ENCODE measurements at regions not wholly inside any gene's neighbourhood (a gene's known extent, or its start where the extent isn't known, plus 50 kb on each side); places are given as distances from the start of the nearest gene placed in this dataset.
"Not testable (repeated sequence)": the region's sequence is repeated elsewhere in the genome, so short reads cannot be mapped to it uniquely, and the experiment has no call there.

DNA sequence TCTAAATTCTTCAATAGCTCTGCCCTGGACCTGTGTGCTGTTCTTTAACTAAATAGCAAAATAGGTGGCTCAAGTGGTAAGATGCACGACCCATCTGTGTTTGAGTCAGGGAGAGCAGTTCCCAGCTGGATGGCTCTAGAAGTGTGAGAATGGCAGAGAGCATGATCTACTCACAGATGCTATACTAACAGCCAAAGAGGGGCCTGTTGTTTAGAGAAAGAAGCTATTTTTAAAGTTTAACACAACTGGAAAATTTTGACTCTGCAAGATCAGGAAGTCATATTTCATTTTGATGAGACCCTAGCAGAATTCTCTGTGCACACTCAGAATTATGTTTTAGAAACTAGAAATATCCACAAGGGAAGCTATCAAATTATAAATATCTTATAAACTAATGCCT lies 87.4 kb upstream of the PIP4K2A start:
- TF ChIP-seq, protein P1, sequence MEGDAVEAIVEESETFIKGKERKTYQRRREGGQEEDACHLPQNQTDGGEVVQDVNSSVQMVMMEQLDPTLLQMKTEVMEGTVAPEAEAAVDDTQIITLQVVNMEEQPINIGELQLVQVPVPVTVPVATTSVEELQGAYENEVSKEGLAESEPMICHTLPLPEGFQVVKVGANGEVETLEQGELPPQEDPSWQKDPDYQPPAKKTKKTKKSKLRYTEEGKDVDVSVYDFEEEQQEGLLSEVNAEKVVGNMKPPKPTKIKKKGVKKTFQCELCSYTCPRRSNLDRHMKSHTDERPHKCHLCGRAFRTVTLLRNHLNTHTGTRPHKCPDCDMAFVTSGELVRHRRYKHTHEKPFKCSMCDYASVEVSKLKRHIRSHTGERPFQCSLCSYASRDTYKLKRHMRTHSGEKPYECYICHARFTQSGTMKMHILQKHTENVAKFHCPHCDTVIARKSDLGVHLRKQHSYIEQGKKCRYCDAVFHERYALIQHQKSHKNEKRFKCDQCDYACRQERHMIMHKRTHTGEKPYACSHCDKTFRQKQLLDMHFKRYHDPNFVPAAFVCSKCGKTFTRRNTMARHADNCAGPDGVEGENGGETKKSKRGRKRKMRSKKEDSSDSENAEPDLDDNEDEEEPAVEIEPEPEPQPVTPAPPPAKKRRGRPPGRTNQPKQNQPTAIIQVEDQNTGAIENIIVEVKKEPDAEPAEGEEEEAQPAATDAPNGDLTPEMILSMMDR (IDR thresholded peaks at IDR 0.05; ENCODE audit: control extremely low read depth, extremely low read depth, low read depth, missing control alignments), result no peak
- no peak for DNase-seq (ENCODE audit: extremely low spot score)
- ChIA-PET CTCF (no interaction called here), POLR2A (no interaction called here)

DNA sequence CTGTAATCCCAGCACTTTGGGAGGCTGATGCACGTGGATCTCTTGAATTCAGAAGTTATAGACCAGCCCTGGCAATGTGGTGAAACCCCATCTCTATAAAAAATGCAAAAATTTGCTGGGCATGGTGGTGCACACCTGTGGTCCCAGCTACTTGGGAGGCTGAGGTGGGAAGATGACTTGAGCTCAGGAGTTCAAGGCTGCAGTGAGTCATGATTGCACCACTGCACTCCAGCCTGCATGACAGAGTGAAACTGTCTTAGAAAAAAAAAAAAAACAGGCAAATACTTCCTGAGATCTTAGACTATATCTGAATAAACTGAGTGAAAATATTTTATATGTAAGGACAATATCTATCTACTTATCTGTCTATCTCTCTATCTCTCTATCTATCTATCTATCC lies 83.4 kb upstream of the PIP4K2A start:
- CTCF ChIA-PET; POLR2A ChIA-PET; DNase-seq (ENCODE audit: extremely low spot score): not testable (repeated sequence)

DNA sequence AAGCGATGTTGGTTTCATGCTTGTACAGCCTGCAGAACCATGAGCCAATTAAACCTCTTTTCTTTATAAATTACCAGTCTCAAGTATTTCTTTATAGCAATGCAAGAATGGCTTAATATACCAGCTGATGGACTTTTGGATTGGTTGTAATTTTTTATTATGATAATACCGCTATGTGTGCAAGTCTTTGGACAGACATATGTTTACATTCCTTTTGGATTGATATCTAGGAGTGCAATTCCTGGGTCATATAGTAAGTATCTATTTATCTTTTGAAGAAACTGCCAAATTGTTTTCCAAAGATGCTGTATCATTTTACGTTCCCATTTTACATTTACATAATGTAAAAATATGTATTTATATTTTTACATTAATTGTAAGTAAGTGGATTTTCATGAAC lies 81.2 kb upstream of the PIP4K2A start:
- ChIA-PET CTCF (interaction anchor here (1.2 to 1.6 kb wide), 2 partner anchors 26 to 32 kb away, joined by 3 to 4 read pairs; no protein-coding TSS in a partner anchor), POLR2A (no interaction called here)
- DNase-seq (ENCODE audit: extremely low spot score), result no peak
- TF ChIP-seq, protein P1 (IDR thresholded peaks at IDR 0.05; ENCODE audit: control extremely low read depth, extremely low read depth, low read depth, missing control alignments), result no peak

DNA sequence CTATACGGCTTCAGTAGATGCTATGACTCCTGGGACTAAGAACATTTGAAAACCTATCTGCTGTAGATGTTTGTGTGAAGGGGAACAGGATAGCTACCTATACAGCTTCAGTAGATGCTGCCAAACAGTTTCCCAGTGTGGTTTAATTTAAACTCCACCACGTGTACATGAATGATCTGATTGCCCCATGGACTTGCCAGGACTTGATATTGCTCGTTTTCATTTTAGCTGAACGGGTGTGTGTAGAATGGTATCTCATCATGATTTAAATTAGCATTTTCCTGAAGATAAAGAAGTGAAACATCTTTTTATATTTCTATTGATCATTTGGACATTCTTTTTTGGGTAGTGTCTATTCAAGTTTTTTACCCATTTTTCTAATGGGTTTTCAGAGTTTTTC lies 77.8 kb upstream of the PIP4K2A start:
- ChIA-PET POLR2A (no interaction called here), CTCF (interaction anchor here (1.9 kb wide), 1 partner anchor 19 kb away, joined by 4 read pairs; no protein-coding TSS in a partner anchor)
- no peak for DNase-seq (ENCODE audit: extremely low spot score)
- TF ChIP-seq, protein P1 (IDR thresholded peaks at IDR 0.05; ENCODE audit: control extremely low read depth, extremely low read depth, low read depth, missing control alignments), result no peak

DNA sequence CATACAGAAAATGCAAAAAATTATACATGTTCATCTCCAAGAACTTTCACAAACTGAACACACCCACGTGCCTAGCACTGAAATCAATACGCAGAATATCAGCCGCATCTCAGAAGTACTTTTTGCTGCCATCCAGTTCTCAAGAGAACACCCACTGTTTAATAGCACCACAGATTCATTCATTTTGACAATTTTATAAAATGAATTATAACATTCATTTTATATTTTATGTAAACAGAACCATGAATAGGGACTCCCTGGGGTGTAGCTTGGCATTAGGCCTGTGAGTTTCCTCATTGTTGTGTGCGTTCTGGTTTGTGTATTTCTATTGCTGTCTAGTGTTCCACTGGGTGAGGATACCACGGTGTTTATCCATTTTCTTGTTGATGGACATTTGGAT lies 77.3 kb upstream of the PIP4K2A start:
- no peak for DNase-seq (ENCODE audit: extremely low spot score)
- TF ChIP-seq, protein P1 (IDR thresholded peaks at IDR 0.05; ENCODE audit: control extremely low read depth, extremely low read depth, low read depth, missing control alignments), result no peak
- ChIA-PET CTCF (interaction anchor here (1.9 kb wide), 1 partner anchor 18 kb away, joined by 4 read pairs; no protein-coding TSS in a partner anchor), POLR2A (no interaction called here)

DNA sequence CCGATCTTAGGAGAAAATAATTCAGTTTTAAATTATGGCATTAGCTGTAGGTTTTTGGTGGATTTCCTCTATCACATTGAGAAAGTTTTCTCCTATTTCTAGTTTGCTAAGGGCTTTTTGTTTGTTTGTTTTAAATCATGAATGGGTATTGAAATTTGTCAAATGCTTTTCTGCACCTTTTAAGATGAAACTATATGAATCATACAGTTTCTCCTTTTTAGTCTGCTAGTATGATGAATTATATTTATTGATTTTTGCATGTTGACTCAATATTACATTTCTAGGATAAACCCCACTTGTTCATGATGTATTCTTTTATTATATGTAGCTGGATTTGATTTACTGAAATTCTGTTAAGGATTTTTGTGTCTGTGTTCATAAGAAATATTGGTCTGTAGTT lies 70.3 kb upstream of the PIP4K2A start:
- no peak for DNase-seq (ENCODE audit: extremely low spot score)
- ChIA-PET CTCF (no interaction called here), POLR2A (no interaction called here)
- TF ChIP-seq, protein P1 (IDR thresholded peaks at IDR 0.05; ENCODE audit: control extremely low read depth, extremely low read depth, low read depth, missing control alignments), result no peak

DNA sequence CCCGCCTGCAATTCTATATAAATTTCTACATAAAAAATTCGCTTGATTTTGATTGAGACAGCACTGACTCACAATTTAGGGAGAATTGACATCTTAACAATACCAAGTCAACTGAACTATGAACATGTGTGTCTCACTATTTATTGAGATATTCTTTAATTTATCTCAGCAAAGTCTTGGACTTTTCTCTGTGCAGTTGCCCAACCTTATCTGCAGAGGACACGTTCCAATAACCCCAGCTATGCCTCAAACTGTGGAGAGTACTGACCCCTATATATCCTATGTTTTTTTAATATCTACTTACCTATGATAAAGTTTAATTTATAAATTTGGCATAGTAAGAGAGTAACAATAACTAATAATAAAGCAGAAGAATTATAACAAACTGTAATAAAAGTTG lies 69.4 kb upstream of the PIP4K2A start:
- DNase-seq (ENCODE audit: extremely low spot score), result no peak
- ChIA-PET POLR2A (no interaction called here), CTCF (no interaction called here)
- TF ChIP-seq, protein P1 (IDR thresholded peaks at IDR 0.05; ENCODE audit: control extremely low read depth, extremely low read depth, low read depth, missing control alignments), result no peak
